Breast epithelium (tissue), 3 donors: ENCODE measurements at regions not wholly inside any gene's neighbourhood (a gene's known extent, or its start where the extent isn't known, plus 50 kb on each side); places are given as distances from the start of the nearest gene placed in this dataset.

Experiments
- CTCF ChIP-seq, 3 donors: fragments of 450-650 bp; IDR thresholded peaks; one replicate each; pipeline ENCODE4 v1.5.1; 2016 to 2017; ENCODE audit warnings: antibody characterized with exemption in 3 of 3, mild to moderate bottlenecking in 3 of 3, moderate library complexity in 3 of 3
- POLR2A ChIP-seq: fragments of 450-650 bp; IDR thresholded peaks from one replicate; pipeline ENCODE4 v1.6.1; 2016; ENCODE audit warnings: antibody characterized with exemption, mild to moderate bottlenecking, moderate library complexity

- TF ChIP-seq CTCF (IDR thresholded peaks at IDR 0.05) (no peak), POLR2A (no peak)
Observed at GRCh38 chr4:136858903-136859302, 673.4 kb downstream of the PCDH18 start.
